GM19438 (cell line): ENCODE measurements at regions not wholly inside any gene's neighbourhood (a gene's known extent, or its start where the extent isn't known, plus 50 kb on each side); places are given as distances from the start of the nearest gene placed in this dataset.
A peak's percentile ranks its signal among the peaks of the same experiment; 100 is the strongest.

Experiments used
- ATAC-seq: cut with Tn5 transposase; IDR thresholded peaks from one replicate; pipeline ENCODE4 v1.9.1; 2021; ENCODE audit warnings: low read depth; ENCODE audit not compliant: unreplicated experiment

GRCh38 chr2:22729466-22729865 is 655.5 kb upstream of the KLHL29 start:
- no peak for ATAC-seq

GRCh38 chr2:22734373-22735045 is 650.5 kb upstream of the KLHL29 start:
- ATAC-seq: no peak

GRCh38 chr2:22737144-22737543 is 647.8 kb upstream of the KLHL29 start:
- ATAC-seq: no peak

- ATAC-seq: no peak
Measured at GRCh38 chr2:22741216-22741615, 643.8 kb upstream of the KLHL29 start.

- peak; percentile 82 for ATAC-seq
Measured at GRCh38 chr2:22748909-22749308, 636.1 kb upstream of the KLHL29 start.

- ATAC-seq: no peak
Measured at GRCh38 chr2:22753476-22753875, 631.5 kb upstream of the KLHL29 start.

- no peak for ATAC-seq
Measured at GRCh38 chr2:22756276-22757043, 628.5 kb upstream of the KLHL29 start.

GRCh38 chr2:22769497-22769896 is 615.5 kb upstream of the KLHL29 start:
- ATAC-seq: no peak

GRCh38 chr2:22784566-22784965 is 600.4 kb upstream of the KLHL29 start:
- ATAC-seq: no peak

GRCh38 chr2:22786817-22787216 is 598.2 kb upstream of the KLHL29 start:
- no peak for ATAC-seq

- no peak for ATAC-seq
Measured at GRCh38 chr2:22787745-22788144, 597.2 kb upstream of the KLHL29 start.

GRCh38 chr2:22788749-22789327 is 596.1 kb upstream of the KLHL29 start:
- no peak for ATAC-seq

GRCh38 chr2:22795287-22795866 is 589.6 kb upstream of the KLHL29 start:
- ATAC-seq: no peak

GRCh38 chr2:22798386-22798785 is 586.6 kb upstream of the KLHL29 start:
- no peak for ATAC-seq

- ATAC-seq: no peak
Measured at GRCh38 chr2:22800412-22800811, 584.6 kb upstream of the KLHL29 start.

GRCh38 chr2:22801071-22801470 is 583.9 kb upstream of the KLHL29 start:
- ATAC-seq: no peak

- ATAC-seq: no peak
Measured at GRCh38 chr2:22801970-22802369, 583.0 kb upstream of the KLHL29 start.

- ATAC-seq: no peak
Measured at GRCh38 chr2:22807872-22808271, 577.1 kb upstream of the KLHL29 start.

- no peak for ATAC-seq
Measured at GRCh38 chr2:22810602-22811001, 574.4 kb upstream of the KLHL29 start.

- ATAC-seq: no peak
Measured at GRCh38 chr2:22812065-22812680, 572.8 kb upstream of the KLHL29 start.

- ATAC-seq: no peak
Measured at GRCh38 chr2:22817197-22817596, 567.8 kb upstream of the KLHL29 start.
